ENCODE measurements at regions not wholly inside any gene's neighbourhood (a gene's known extent, or its start where the extent isn't known, plus 50 kb on each side); places are given as distances from the start of the nearest gene placed in this dataset.
A peak's percentile ranks its signal among the peaks of the same experiment; 100 is the strongest.

DNA sequence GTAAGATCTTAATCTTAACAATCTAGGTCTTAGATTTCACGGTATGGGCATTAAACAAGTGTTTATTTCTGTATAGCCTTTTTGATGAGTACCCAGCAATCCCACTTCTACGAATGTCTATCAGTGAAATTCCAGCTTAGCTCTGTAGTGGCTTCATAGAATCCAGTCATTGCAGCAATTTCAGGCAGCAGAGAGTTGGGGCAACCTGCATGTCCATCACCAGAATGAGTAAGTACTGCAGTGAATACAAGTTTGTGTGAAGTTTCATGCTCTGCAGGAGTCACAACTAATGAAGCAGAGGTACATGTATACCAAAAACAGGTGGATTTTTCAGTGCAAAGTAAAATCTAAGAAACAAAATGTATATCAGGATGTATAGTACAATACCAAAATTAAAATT lies 151.7 kb downstream of the OR2B2 start:
- no peak overlapping the region for H4K8ac ChIP-seq (ENCODE audit: low read depth, low read length)
- no peak overlapping the region for H3K18ac ChIP-seq (ENCODE audit: low read length)
- peaks cover 3% of the 10 kb centered on the region for H3K27me3 ChIP-seq (ENCODE audit: insufficient read depth, low read length, poor library complexity)
- no peak overlapping the region for H3K56ac ChIP-seq (ENCODE audit: low read length)
- H3K4me1 ChIP-seq (ENCODE audit: control insufficient read depth, low read depth, low read length): no peaks in the 10 kb centered on the region
- DNase-seq: no peak
- H3K79me2 ChIP-seq (ENCODE audit: control insufficient read depth, insufficient read depth, low read length): no peaks in the 10 kb centered on the region
- H2BK5ac ChIP-seq (ENCODE audit: low read length): no peak overlapping the region
- no peak overlapping the region for H3K4me2 ChIP-seq (ENCODE audit: low read length)
- H3K27ac ChIP-seq (ENCODE audit: low read depth, low read length): no peak overlapping the region
- no peaks in the 10 kb centered on the region for H3K79me1 ChIP-seq (ENCODE audit: low read length)
- no peak overlapping the region for H3K4me3 ChIP-seq (ENCODE audit: low read length)
- no peak overlapping the region for H2BK120ac ChIP-seq (ENCODE audit: low read depth, low read length)
- H3K23ac ChIP-seq (ENCODE audit: low read length): no peak overlapping the region
- H4K5ac ChIP-seq (ENCODE audit: low read length): no peak overlapping the region
- H2AK5ac ChIP-seq (ENCODE audit: low read length): no peak overlapping the region
- H3K4ac ChIP-seq (ENCODE audit: low read depth, low read length): no peak overlapping the region
- H3K9ac ChIP-seq (ENCODE audit: low read length): no peak overlapping the region
- no peak overlapping the region for H2BK15ac ChIP-seq (replicated peaks; ENCODE audit: low read depth)
- no CpG with 5 or more reads among the region's 2 CpGs for WGBS (ENCODE audit: extremely low coverage, insufficient coverage, low lambda C conversion rate)
- no peaks in the 10 kb centered on the region for H3K36me3 ChIP-seq (ENCODE audit: control insufficient read depth, insufficient read depth, low read length)

DNA sequence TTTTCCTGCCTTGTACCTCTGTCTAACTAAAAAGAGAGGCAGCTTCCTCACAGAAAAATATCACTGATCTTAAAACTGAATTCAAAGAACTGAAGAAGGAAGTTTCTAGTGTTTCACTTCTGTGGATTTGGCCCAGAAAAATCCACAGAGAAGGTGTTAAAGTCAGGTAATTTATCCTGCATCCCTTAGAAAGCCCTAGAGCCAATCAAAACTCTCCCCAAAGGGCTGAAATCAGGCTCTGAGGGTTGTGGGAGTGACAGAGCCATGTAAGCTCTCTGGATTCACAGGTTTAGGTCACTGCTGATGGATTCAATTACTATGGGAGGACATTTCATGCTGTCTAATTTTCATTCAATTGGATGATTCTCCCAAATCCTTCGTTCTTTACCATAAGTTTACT lies 152.3 kb downstream of the OR2B2 start:
- Histone ChIP-seq H4K8ac (ENCODE audit: low read depth, low read length) (no peak overlapping the region), H3K4me3 (ENCODE audit: low read length) (no peak overlapping the region), H4K5ac (ENCODE audit: low read length) (no peak overlapping the region), H3K27ac (ENCODE audit: low read depth, low read length) (no peak overlapping the region), H3K4me2 (ENCODE audit: low read length) (no peak overlapping the region), H3K27me3 (ENCODE audit: insufficient read depth, low read length, poor library complexity) (peaks cover 3% of the 10 kb centered on the region), H2BK120ac (ENCODE audit: low read depth, low read length) (no peak overlapping the region), H2AK5ac (ENCODE audit: low read length) (no peak overlapping the region), H3K9ac (ENCODE audit: low read length) (no peak overlapping the region), H3K4me1 (ENCODE audit: control insufficient read depth, low read depth, low read length) (no peaks in the 10 kb centered on the region), H2BK15ac (replicated peaks; ENCODE audit: low read depth) (no peak overlapping the region), H3K79me1 (ENCODE audit: low read length) (no peaks in the 10 kb centered on the region), H3K18ac (ENCODE audit: low read length) (no peak overlapping the region), H3K79me2 (ENCODE audit: control insufficient read depth, insufficient read depth, low read length) (no peaks in the 10 kb centered on the region), H3K23ac (ENCODE audit: low read length) (no peak overlapping the region), H3K56ac (ENCODE audit: low read length) (no peak overlapping the region), H3K36me3 (ENCODE audit: control insufficient read depth, insufficient read depth, low read length) (no peaks in the 10 kb centered on the region), H3K4ac (ENCODE audit: low read depth, low read length) (no peak overlapping the region), H2BK5ac (ENCODE audit: low read length) (no peak overlapping the region)
- DNase-seq: no peak
- no CpG with 5 or more reads among the region's 1 CpG for WGBS (ENCODE audit: extremely low coverage, insufficient coverage, low lambda C conversion rate)

DNA sequence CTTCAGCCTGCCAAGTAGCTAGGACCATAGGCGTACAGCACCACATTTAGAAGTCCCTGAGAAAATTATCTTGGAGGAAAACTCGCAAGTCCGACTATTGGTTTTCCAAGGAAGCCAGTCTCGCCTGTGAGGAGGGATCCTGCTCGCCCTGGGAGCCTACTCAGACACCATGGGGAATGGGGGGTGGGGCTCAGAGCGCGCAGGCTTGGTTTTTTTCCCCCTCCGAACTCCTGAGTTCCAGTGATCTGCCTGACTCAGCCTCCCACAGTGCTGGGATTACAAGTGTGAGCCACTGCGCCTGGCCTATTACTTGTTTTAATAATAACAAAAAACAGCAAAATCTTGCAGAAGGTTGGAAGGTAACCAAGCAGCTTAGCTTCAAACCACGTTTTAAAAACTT lies 153.7 kb downstream of the OR2B2 start:
- no peak for DNase-seq
- Histone ChIP-seq H2AK5ac (ENCODE audit: low read length) (no peak overlapping the region), H3K4me3 (ENCODE audit: low read length) (no peak overlapping the region), H3K4ac (ENCODE audit: low read depth, low read length) (no peak overlapping the region), H4K8ac (ENCODE audit: low read depth, low read length) (no peak overlapping the region), H3K9ac (ENCODE audit: low read length) (peak overlapping the region; percentile 4), H3K4me1 (ENCODE audit: control insufficient read depth, low read depth, low read length) (no peaks in the 10 kb centered on the region), H3K79me1 (ENCODE audit: low read length) (no peaks in the 10 kb centered on the region), H3K79me2 (ENCODE audit: control insufficient read depth, insufficient read depth, low read length) (no peaks in the 10 kb centered on the region), H3K18ac (ENCODE audit: low read length) (no peak overlapping the region), H2BK120ac (ENCODE audit: low read depth, low read length) (no peak overlapping the region), H4K5ac (ENCODE audit: low read length) (no peak overlapping the region), H3K27ac (ENCODE audit: low read depth, low read length) (no peak overlapping the region), H3K36me3 (ENCODE audit: control insufficient read depth, insufficient read depth, low read length) (no peaks in the 10 kb centered on the region), H2BK5ac (ENCODE audit: low read length) (no peak overlapping the region), H3K27me3 (ENCODE audit: insufficient read depth, low read length, poor library complexity) (peaks cover 3% of the 10 kb centered on the region), H3K23ac (ENCODE audit: low read length) (no peak overlapping the region), H3K4me2 (ENCODE audit: low read length) (no peak overlapping the region), H2BK15ac (replicated peaks; ENCODE audit: low read depth) (no peak overlapping the region), H3K56ac (ENCODE audit: low read length) (peak overlapping the region; percentile 60)
- WGBS (ENCODE audit: extremely low coverage, insufficient coverage, low lambda C conversion rate): no CpG with 5 or more reads among the region's 10 CpGs

DNA sequence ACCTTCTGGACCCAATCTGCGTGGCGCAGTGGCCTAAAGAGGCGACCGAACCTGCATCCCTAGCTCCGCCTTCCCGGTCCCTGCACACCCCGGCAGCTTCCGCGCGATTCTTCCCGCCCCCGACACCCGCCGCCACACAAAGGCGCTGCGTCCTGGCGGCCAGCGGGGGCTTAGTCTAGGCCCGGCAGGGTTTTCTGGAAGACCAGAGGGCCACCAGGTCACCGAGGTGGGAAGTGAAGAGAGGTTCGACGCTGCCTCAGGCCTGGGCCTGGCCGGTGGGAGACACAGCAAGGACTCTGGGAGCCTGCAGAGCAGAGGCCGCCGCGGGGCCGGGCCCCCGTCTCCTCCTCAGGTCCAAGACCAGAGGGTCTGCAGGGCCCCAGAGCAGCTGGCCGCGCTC lies 154.9 kb downstream of the OR2B2 start:
- peak overlapping the region; percentile 3 for H3K4me3 ChIP-seq (ENCODE audit: low read length)
- H2BK15ac ChIP-seq (replicated peaks; ENCODE audit: low read depth): no peak overlapping the region
- no peaks in the 10 kb centered on the region for H3K4me1 ChIP-seq (ENCODE audit: control insufficient read depth, low read depth, low read length)
- H2AK5ac ChIP-seq (ENCODE audit: low read length): no peak overlapping the region
- WGBS (ENCODE audit: extremely low coverage, insufficient coverage, low lambda C conversion rate): no CpG with 5 or more reads among the region's 30 CpGs
- peak; percentile 70 for DNase-seq
- no peak overlapping the region for H2BK5ac ChIP-seq (ENCODE audit: low read length)
- peak overlapping the region; percentile 84 for H3K4ac ChIP-seq (ENCODE audit: low read depth, low read length)
- H3K79me1 ChIP-seq (ENCODE audit: low read length): no peaks in the 10 kb centered on the region
- no peak overlapping the region for H3K27ac ChIP-seq (ENCODE audit: low read depth, low read length)
- H3K18ac ChIP-seq (ENCODE audit: low read length): peak overlapping the region; percentile 96
- H3K9ac ChIP-seq (ENCODE audit: low read length): peak overlapping the region; percentile 56
- no peaks in the 10 kb centered on the region for H3K36me3 ChIP-seq (ENCODE audit: control insufficient read depth, insufficient read depth, low read length)
- peaks cover 3% of the 10 kb centered on the region for H3K27me3 ChIP-seq (ENCODE audit: insufficient read depth, low read length, poor library complexity)
- no peak overlapping the region for H4K5ac ChIP-seq (ENCODE audit: low read length)
- H3K79me2 ChIP-seq (ENCODE audit: control insufficient read depth, insufficient read depth, low read length): no peaks in the 10 kb centered on the region
- H3K56ac ChIP-seq (ENCODE audit: low read length): peak overlapping the region; percentile 77
- H3K4me2 ChIP-seq (ENCODE audit: low read length): peak overlapping the region; percentile 5
- H2BK120ac ChIP-seq (ENCODE audit: low read depth, low read length): no peak overlapping the region
- H3K23ac ChIP-seq (ENCODE audit: low read length): no peak overlapping the region
- no peak overlapping the region for H4K8ac ChIP-seq (ENCODE audit: low read depth, low read length)

DNA sequence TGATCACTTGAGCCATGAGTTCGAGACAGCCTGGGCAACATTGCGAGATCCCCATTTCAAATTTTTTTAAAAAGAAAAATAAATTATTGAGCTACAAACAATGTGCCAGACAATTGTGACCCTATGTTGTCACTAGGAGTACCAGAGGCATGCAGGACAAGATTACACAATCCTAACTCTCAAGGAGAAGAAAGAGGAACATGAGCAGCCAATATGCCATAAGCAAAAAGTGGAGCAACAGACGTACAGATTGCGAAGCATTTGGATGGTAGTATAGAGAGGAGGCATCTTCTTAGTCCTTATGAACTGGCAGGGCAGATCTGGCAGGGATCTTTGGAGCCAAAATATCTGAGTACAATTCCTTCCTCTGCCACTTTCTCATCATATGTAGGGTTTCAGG lies 156.4 kb downstream of the OR2B2 start:
- Histone ChIP-seq H3K4me1 (ENCODE audit: control insufficient read depth, low read depth, low read length) (no peaks in the 10 kb centered on the region), H3K4me3 (ENCODE audit: low read length) (no peak overlapping the region)
- no peak for DNase-seq

DNA sequence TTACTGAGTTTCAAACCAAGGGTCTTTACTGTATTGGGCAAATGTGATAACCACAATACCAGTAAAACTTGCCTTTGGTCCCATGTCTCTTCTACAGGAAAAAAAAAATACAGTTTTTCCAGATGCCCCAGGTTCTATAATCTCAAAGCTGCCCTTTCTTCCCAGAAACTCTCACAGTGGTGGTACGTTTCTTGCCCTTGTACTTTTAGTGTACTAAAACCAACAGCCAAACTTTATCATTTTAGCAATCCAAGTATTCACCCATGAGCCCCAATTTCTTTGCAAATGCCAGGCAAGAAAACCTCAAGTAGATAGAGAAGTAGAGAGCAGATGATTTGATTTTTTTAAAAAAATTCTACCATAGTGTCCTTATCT lies 157.8 kb downstream of the OR2B2 start:
- H3K18ac ChIP-seq (ENCODE audit: low read length): no peak overlapping the region
- peaks cover 3% of the 10 kb centered on the region for H3K27me3 ChIP-seq (ENCODE audit: insufficient read depth, low read length, poor library complexity)
- no peak for DNase-seq
- no peak overlapping the region for H4K5ac ChIP-seq (ENCODE audit: low read length)
- H3K79me1 ChIP-seq (ENCODE audit: low read length): no peaks in the 10 kb centered on the region
- no peak overlapping the region for H2BK15ac ChIP-seq (replicated peaks; ENCODE audit: low read depth)
- H3K4me3 ChIP-seq (ENCODE audit: low read length): no peak overlapping the region
- no peak overlapping the region for H4K8ac ChIP-seq (ENCODE audit: low read depth, low read length)
- no peak overlapping the region for H2BK5ac ChIP-seq (ENCODE audit: low read length)
- H3K4ac ChIP-seq (ENCODE audit: low read depth, low read length): no peak overlapping the region
- no peaks in the 10 kb centered on the region for H3K4me1 ChIP-seq (ENCODE audit: control insufficient read depth, low read depth, low read length)
- H3K23ac ChIP-seq (ENCODE audit: low read length): no peak overlapping the region
- no peak overlapping the region for H2AK5ac ChIP-seq (ENCODE audit: low read length)
- no peak overlapping the region for H3K27ac ChIP-seq (ENCODE audit: low read depth, low read length)
- no CpG with 5 or more reads among the region's 1 CpG for WGBS (ENCODE audit: extremely low coverage, insufficient coverage, low lambda C conversion rate)
- H3K56ac ChIP-seq (ENCODE audit: low read length): peak overlapping the region; percentile 51
- H3K4me2 ChIP-seq (ENCODE audit: low read length): no peak overlapping the region
- no peak overlapping the region for H2BK120ac ChIP-seq (ENCODE audit: low read depth, low read length)
- peak overlapping the region; percentile 15 for H3K9ac ChIP-seq (ENCODE audit: low read length)
- no peaks in the 10 kb centered on the region for H3K36me3 ChIP-seq (ENCODE audit: control insufficient read depth, insufficient read depth, low read length)
- no peaks in the 10 kb centered on the region for H3K79me2 ChIP-seq (ENCODE audit: control insufficient read depth, insufficient read depth, low read length)

More for the DNA sequence above, 156.4 kb downstream of the OR2B2 start:
- Histone ChIP-seq H3K56ac (ENCODE audit: low read length) (no peak overlapping the region), H4K5ac (ENCODE audit: low read length) (peak overlapping the region; percentile 86), H3K18ac (ENCODE audit: low read length) (no peak overlapping the region), H3K36me3 (ENCODE audit: control insufficient read depth, insufficient read depth, low read length) (no peaks in the 10 kb centered on the region), H3K27me3 (ENCODE audit: insufficient read depth, low read length, poor library complexity) (peaks cover 3% of the 10 kb centered on the region), H3K9ac (ENCODE audit: low read length) (no peak overlapping the region), H2BK120ac (ENCODE audit: low read depth, low read length) (no peak overlapping the region), H4K8ac (ENCODE audit: low read depth, low read length) (no peak overlapping the region), H3K79me1 (ENCODE audit: low read length) (no peaks in the 10 kb centered on the region), H3K4me2 (ENCODE audit: low read length) (no peak overlapping the region), H2BK15ac (replicated peaks; ENCODE audit: low read depth) (no peak overlapping the region), H2AK5ac (ENCODE audit: low read length) (no peak overlapping the region), H3K79me2 (ENCODE audit: control insufficient read depth, insufficient read depth, low read length) (no peaks in the 10 kb centered on the region), H3K4ac (ENCODE audit: low read depth, low read length) (no peak overlapping the region), H3K23ac (ENCODE audit: low read length) (no peak overlapping the region), H3K27ac (ENCODE audit: low read depth, low read length) (no peak overlapping the region), H2BK5ac (ENCODE audit: low read length) (no peak overlapping the region)
- no CpG with 5 or more reads among the region's 4 CpGs for WGBS (ENCODE audit: extremely low coverage, insufficient coverage, low lambda C conversion rate)
